Heart left ventricle (tissue), 16 donors: ENCODE measurements at regions not wholly inside any gene's neighbourhood (a gene's known extent, or its start where the extent isn't known, plus 50 kb on each side); places are given as distances from the start of the nearest gene placed in this dataset.
"Not testable (repeated sequence)": the region's sequence is repeated elsewhere in the genome, so short reads cannot be mapped to it uniquely, and the experiment has no call there.

ENCODE experiments used
- ATAC-seq, 4 donors: fragments of 200-7000 bp; cut with Tn5 transposase; one replicate each; pipeline ENCODE4 v1.9.1; 2020 to 2022; ENCODE audit warnings: moderate library complexity in 4 of 4, mild to moderate bottlenecking in 3 of 4, moderate number of reproducible peaks in 1 of 4
- DNase-seq, 5 donors: peaks; one replicate each; pipeline ENCODE4 v3.0.0-alpha.2; 2020
- H3K27ac ChIP-seq, 12 donors: fragments of 200-600 bp; sonication (generic) in 4 of 12; one replicate each; pipeline versions ENCODE4 v1.5.0 to v1.8.0; 2016 to 2022; ENCODE audit warnings: mild to moderate bottlenecking in 2 of 12
- H3K27me3 ChIP-seq, 9 donors: fragments of 200-600 bp; sonication (generic) in 2 of 9; one replicate each; pipeline versions ENCODE4 v1.5.1 to v1.8.0; 2016 to 2022; ENCODE audit warnings: mild to moderate bottlenecking in 3 of 9
- H3K36me3 ChIP-seq, 9 donors: fragments of 200-600 bp; sonication (generic) in 2 of 9; one replicate each; pipeline versions ENCODE4 v1.5.0 to v1.8.0; 2018 to 2022; ENCODE audit warnings: mild to moderate bottlenecking in 2 of 9
- H3K4me1 ChIP-seq, 12 donors: fragments of 200-600 bp; sonication (generic) in 4 of 12; one replicate each; pipeline versions ENCODE4 v1.5.0 to v1.8.0; 2016 to 2022; ENCODE audit warnings: mild to moderate bottlenecking in 3 of 12
- H3K4me3 ChIP-seq, 12 donors: fragments of 200-600 bp; sonication (generic) in 4 of 12; one replicate each; pipeline versions ENCODE4 v1.5.0 to v1.8.0; 2017 to 2022; ENCODE audit warnings: mild to moderate bottlenecking in 9 of 12, moderate library complexity in 4 of 12
- H3K9me3 ChIP-seq, 12 donors: fragments of 200-600 bp; sonication (generic) in 4 of 12; one replicate each; pipeline versions ENCODE4 v1.5.0 to v1.8.0; 2016 to 2022; ENCODE audit warnings: mild to moderate bottlenecking in 1 of 12
- CTCF ChIP-seq, 12 donors: fragments of 200-600 bp; sonication (generic) in 4 of 12; IDR thresholded peaks; one replicate each; pipeline versions ENCODE4 v1.5.0 to v1.8.0; 2018 to 2022; ENCODE audit warnings: antibody characterized with exemption in 12 of 12, mild to moderate bottlenecking in 5 of 12
- POLR2A ChIP-seq, 2 donors: fragments of 450-650 bp; IDR thresholded peaks; one replicate each; pipeline ENCODE4 v1.6.1; 2017; ENCODE audit warnings: antibody characterized with exemption in 2 of 2, mild to moderate bottlenecking in 2 of 2, moderate library complexity in 2 of 2
- WGBS, 4 donors: extraction: QIAGEN DNeasy Blood & Tissue Kit in 2 of 4; methylation state at CpG; one replicate each; pipeline versions ENCODE4 v1.1.5 to v1.1.7; 2013 to 2018; 5-methylcytosine and 5-hydroxymethylcytosine counted together
- intact Hi-C, 10 donors: fragments of 100-400 bp; cut with DNase I; formaldehyde crosslinking; loops; one replicate each; pipeline versions ENCODE4 v1.11.1 to v1.14.2; 2022
- donor health status: ischemic (EF 13 %, LVEDD 7.1; RV severe dilation, severe dysfunction).
- donor health status: healthy with polysubstance abuse.
- donor health status: DM: no; HTN: yes; CAD: no.
- donor health status: DM: no; HTN: no; CAD: no.
- donor health status: ischemic (EF 25% LVEDD 6.9; RV normal size, moderate dysfunction).
- donor health status: ischemic (EF 25% LVEDD 5.7; RV mildly dilated, moderate dysfunction).
- donor health status: healthy.
- donor health status: DM: yes; HTN: yes; CAD: no.
- donor health status: ischemic (EF 35%, LVEDD 5.7; RV mildly dilated, moderate dysfunction).
- donor health status: nonischemic (EF 11% LVEDD 7.7; RV severe dilation, severe dysfunction).
- donor health status: DM: yes; HTN: yes; CAD: no.
- donor health status: PGD.
- donor health status: ischemic (EF 29% LVEDD 5.4; RV normal size, mild dysfunction).
- donor health status: nonischemic (EF 23%, LVEDD 6.1; RV moderate dilation, normal function).

DNA sequence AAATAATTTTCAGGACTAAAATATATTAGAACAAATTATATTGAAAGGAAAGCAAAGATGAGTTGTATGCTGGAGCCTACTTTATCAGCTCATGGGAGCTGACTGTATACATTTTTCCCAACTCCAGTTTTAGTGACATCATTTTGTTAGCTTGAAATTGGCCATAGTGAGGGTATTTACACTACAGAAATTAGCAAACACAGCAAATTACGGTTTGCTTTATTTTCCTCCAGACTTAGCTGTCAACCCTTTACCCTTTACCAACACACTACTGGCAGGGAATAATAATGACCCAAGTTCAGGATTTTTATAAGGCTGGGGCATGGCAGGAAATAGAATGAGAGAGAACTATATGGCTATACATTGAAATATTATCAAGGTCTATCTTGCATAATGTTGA, 120.3 kb upstream of the PRSS1 start:
- Histone ChIP-seq H3K36me3 (no peaks in the 10 kb centered on the region), H3K9me3 (peaks cover 0 to 3% (median 0%) of the 10 kb centered on the region in 12 donors), H3K27me3 (peaks cover 0 to 56% (median 2%) of the 10 kb centered on the region in 9 donors), H3K4me3 (no peak overlapping the region), H3K27ac (no peak overlapping the region), H3K4me1 (no peaks in the 10 kb centered on the region)
- intact Hi-C loops, result no loop called here
- DNase-seq (no peak), ATAC-seq (no peak)
- WGBS, 4 donors, result 78 to 92% (median 84%) methylated on average over 1 of the region's 1 CpG
- TF ChIP-seq CTCF (IDR thresholded peaks at IDR 0.05), result no peak
- TF ChIP-seq POLR2A (IDR thresholded peaks at IDR 0.05), result no peak

DNA sequence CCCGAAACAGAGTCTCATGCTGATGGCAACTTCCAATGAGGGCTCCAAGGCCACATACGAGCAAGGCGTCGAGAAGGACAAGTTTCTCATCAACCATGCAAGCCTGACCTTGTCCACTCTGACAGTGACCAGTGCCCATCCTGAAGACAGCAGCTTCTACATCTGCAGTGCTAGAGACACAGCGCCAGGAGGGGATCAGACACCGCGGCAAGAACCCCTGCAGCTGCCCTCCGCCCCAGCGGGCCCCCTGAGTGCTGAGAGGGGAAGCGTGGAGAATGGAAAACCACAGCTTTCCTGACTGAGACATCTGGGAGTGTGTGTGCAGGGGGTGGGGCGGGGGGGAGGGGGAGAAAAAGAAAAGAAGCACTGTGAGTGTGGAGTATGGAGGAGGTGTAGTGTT, 122.0 kb upstream of the PRSS1 start:
- peaks cover 0 to 44% (median 1%) of the 10 kb centered on the region in 9 donors for H3K27me3 ChIP-seq
- WGBS, 4 donors, result 73 to 91% (median 78%) methylated on average over 9 to 11 of the region's 11 CpGs
- ATAC-seq, H3K4me3 ChIP-seq, H3K9me3 ChIP-seq, H3K36me3 ChIP-seq, H3K27ac ChIP-seq, H3K4me1 ChIP-seq, intact Hi-C loops, DNase-seq: not testable (repeated sequence)

- no peaks in the 10 kb centered on the region for H3K36me3 ChIP-seq
- H3K9me3 ChIP-seq, result no peaks in the 10 kb centered on the region
- ATAC-seq, result peak in 1 of 4 donors; percentile 42
- peak in 4 of 5 donors; percentile 24 to 32 (median 26) for DNase-seq
- H3K4me1 ChIP-seq, result no peaks in the 10 kb centered on the region
- no peak for TF ChIP-seq POLR2A (IDR thresholded peaks at IDR 0.05)
- TF ChIP-seq CTCF (IDR thresholded peaks at IDR 0.05), result peak; percentile 21 to 56 (median 47)
- 40 to 61% (median 48%) methylated on average over 10 to 12 of the region's 12 CpGs for WGBS, 4 donors
- H3K4me3 ChIP-seq, result no peak overlapping the region
- peaks cover 0 to 37% (median 2%) of the 10 kb centered on the region in 9 donors for H3K27me3 ChIP-seq
- H3K27ac ChIP-seq, result no peak overlapping the region
- intact Hi-C loops, result no loop called here
Measured at GRCh38 chr7:142626420-142627035, 122.7 kb upstream of the PRSS1 start.

- DNase-seq, H3K27ac ChIP-seq, H3K4me3 ChIP-seq, H3K4me1 ChIP-seq, H3K9me3 ChIP-seq, H3K36me3 ChIP-seq, intact Hi-C loops, ATAC-seq: not testable (repeated sequence)
- WGBS, 4 donors, result 86 to 98% (median 87%) methylated on average over 2 of the region's 2 CpGs
- H3K27me3 ChIP-seq, result peaks cover 0 to 32% (median 4%) of the 10 kb centered on the region in 9 donors
Measured at GRCh38 chr7:142625216-142625615, 124.1 kb upstream of the PRSS1 start.

GRCh38 chr7:142620402-142620801, 128.9 kb upstream of the PRSS1 start:
- Histone ChIP-seq H3K27ac (no peak overlapping the region), H3K9me3 (no peaks in the 10 kb centered on the region), H3K4me1 (no peaks in the 10 kb centered on the region), H3K36me3 (no peaks in the 10 kb centered on the region), H3K4me3 (no peak overlapping the region), H3K27me3 (peaks cover 0 to 30% (median 6%) of the 10 kb centered on the region in 9 donors)
- DNase-seq (no peak), ATAC-seq (no peak)
- WGBS, 4 donors, result 67 to 79% (median 70%) methylated on average over 6 of the region's 6 CpGs
- TF ChIP-seq CTCF (IDR thresholded peaks at IDR 0.05) (no peak), POLR2A (IDR thresholded peaks at IDR 0.05) (no peak)
- intact Hi-C loops, result no loop called here
